HG03039 (cell line): ENCODE measurements at regions not wholly inside any gene's neighbourhood (a gene's known extent, or its start where the extent isn't known, plus 50 kb on each side); places are given as distances from the start of the nearest gene placed in this dataset.

Experiments
- ATAC-seq: cut with Tn5 transposase; IDR thresholded peaks from one replicate; pipeline ENCODE4 v1.9.1; 2021; ENCODE audit warnings: mild to moderate bottlenecking, moderate library complexity; ENCODE audit not compliant: unreplicated experiment

- ATAC-seq: peak; percentile 81
These were observed 52.7 kb upstream of the ERCC6L2 start for GRCh38 chr9:95822583-95823431.

GRCh38 chr9:95822015-95822414 lies 53.5 kb upstream of the ERCC6L2 start:
- no peak for ATAC-seq

GRCh38 chr9:95820074-95820473 lies 55.4 kb upstream of the ERCC6L2 start:
- ATAC-seq: no peak

- no peak for ATAC-seq
These were observed 55.9 kb upstream of the ERCC6L2 start for GRCh38 chr9:95819636-95820035.

GRCh38 chr9:95817205-95817604 lies 58.3 kb upstream of the ERCC6L2 start:
- no peak for ATAC-seq

GRCh38 chr9:95816716-95817115 lies 58.8 kb upstream of the ERCC6L2 start:
- ATAC-seq: no peak

- no peak for ATAC-seq
These were observed 59.5 kb upstream of the ERCC6L2 start for GRCh38 chr9:95815961-95816360.

- no peak for ATAC-seq
These were observed 60.4 kb upstream of the ERCC6L2 start for GRCh38 chr9:95815133-95815532.

- no peak for ATAC-seq
These were observed 61.6 kb upstream of the ERCC6L2 start for GRCh38 chr9:95813923-95814322.

- no peak for ATAC-seq
These were observed 64.7 kb upstream of the ERCC6L2 start for GRCh38 chr9:95810814-95811213.

GRCh38 chr9:95810133-95810532 lies 65.4 kb upstream of the ERCC6L2 start:
- no peak for ATAC-seq

GRCh38 chr9:95809686-95810085 lies 65.8 kb upstream of the ERCC6L2 start:
- no peak for ATAC-seq

GRCh38 chr9:95808011-95808410 lies 67.5 kb upstream of the ERCC6L2 start:
- ATAC-seq: no peak

GRCh38 chr9:95807326-95807947 lies 68.1 kb upstream of the ERCC6L2 start:
- no peak for ATAC-seq

GRCh38 chr9:95803197-95803596 lies 72.3 kb upstream of the ERCC6L2 start:
- no peak for ATAC-seq

GRCh38 chr9:95801797-95802196 lies 73.7 kb upstream of the ERCC6L2 start:
- no peak for ATAC-seq

GRCh38 chr9:95796029-95796428 lies 79.5 kb upstream of the ERCC6L2 start:
- no peak for ATAC-seq

GRCh38 chr9:95793924-95794828 lies 81.3 kb upstream of the ERCC6L2 start:
- no peak for ATAC-seq

GRCh38 chr9:95791695-95792094 lies 83.8 kb upstream of the ERCC6L2 start:
- ATAC-seq: no peak

- no peak for ATAC-seq
These were observed 84.2 kb upstream of the ERCC6L2 start for GRCh38 chr9:95791286-95791685.

GRCh38 chr9:95788521-95788991 lies 86.9 kb upstream of the ERCC6L2 start:
- no peak for ATAC-seq
